KG1 (cell line): ENCODE measurements at regions not wholly inside any gene's neighbourhood (a gene's known extent, or its start where the extent isn't known, plus 50 kb on each side); places are given as distances from the start of the nearest gene placed in this dataset.
"Not testable (repeated sequence)": the region's sequence is repeated elsewhere in the genome, so short reads cannot be mapped to it uniquely, and the experiment has no call there.

Source experiments
- DNase-seq: peaks from one replicate; lab custom pipeline; 2025; lab: John Stamatoyannopoulos, UW

GRCh38 chr1:146715054-146715453 lies 223.1 kb upstream of the NBPF12 start:
- not testable (repeated sequence) for DNase-seq

GRCh38 chr1:146710838-146711521 lies 227.1 kb upstream of the NBPF12 start:
- not testable (repeated sequence) for DNase-seq

GRCh38 chr1:146709302-146709701 lies 228.8 kb upstream of the NBPF12 start:
- DNase-seq = not testable (repeated sequence)

GRCh38 chr1:146704162-146704724 lies 233.9 kb upstream of the NBPF12 start:
- not testable (repeated sequence) for DNase-seq

GRCh38 chr1:146701320-146701719 lies 236.8 kb upstream of the NBPF12 start:
- DNase-seq = not testable (repeated sequence)

- DNase-seq = not testable (repeated sequence)
These were observed 242.7 kb upstream of the NBPF12 start for GRCh38 chr1:146695388-146695787.

- DNase-seq = not testable (repeated sequence)
These were observed 246.3 kb upstream of the NBPF12 start for GRCh38 chr1:146691798-146692197.

- not testable (repeated sequence) for DNase-seq
These were observed 249.2 kb upstream of the NBPF12 start for GRCh38 chr1:146688893-146689292.

- not testable (repeated sequence) for DNase-seq
These were observed 251.3 kb upstream of the NBPF12 start for GRCh38 chr1:146686777-146687366.

- not testable (repeated sequence) for DNase-seq
These were observed 255.0 kb upstream of the NBPF12 start for GRCh38 chr1:146683126-146683429.

- DNase-seq = not testable (repeated sequence)
These were observed 255.6 kb upstream of the NBPF12 start for GRCh38 chr1:146682227-146683125.

GRCh38 chr1:146673729-146674299 lies 264.3 kb upstream of the NBPF12 start:
- not testable (repeated sequence) for DNase-seq

GRCh38 chr1:146672608-146673007 lies 265.5 kb upstream of the NBPF12 start:
- not testable (repeated sequence) for DNase-seq

GRCh38 chr1:146671588-146671987 lies 266.5 kb upstream of the NBPF12 start:
- not testable (repeated sequence) for DNase-seq

GRCh38 chr1:146670832-146671566 lies 267.1 kb upstream of the NBPF12 start:
- DNase-seq = not testable (repeated sequence)

GRCh38 chr1:146666275-146666674 lies 271.8 kb upstream of the NBPF12 start:
- DNase-seq = not testable (repeated sequence)

GRCh38 chr1:146660242-146660641 lies 277.9 kb upstream of the NBPF12 start:
- DNase-seq = not testable (repeated sequence)

GRCh38 chr1:146656356-146657060 lies 281.6 kb upstream of the NBPF12 start:
- DNase-seq = not testable (repeated sequence)

- not testable (repeated sequence) for DNase-seq
These were observed 283.4 kb upstream of the NBPF12 start for GRCh38 chr1:146654763-146655162.

GRCh38 chr1:146645978-146646604 lies 292.0 kb upstream of the NBPF12 start:
- DNase-seq = not testable (repeated sequence)
